ENCODE measurements at regions not wholly inside any gene's neighbourhood (a gene's known extent, or its start where the extent isn't known, plus 50 kb on each side); places are given as distances from the start of the nearest gene placed in this dataset.

DNA sequence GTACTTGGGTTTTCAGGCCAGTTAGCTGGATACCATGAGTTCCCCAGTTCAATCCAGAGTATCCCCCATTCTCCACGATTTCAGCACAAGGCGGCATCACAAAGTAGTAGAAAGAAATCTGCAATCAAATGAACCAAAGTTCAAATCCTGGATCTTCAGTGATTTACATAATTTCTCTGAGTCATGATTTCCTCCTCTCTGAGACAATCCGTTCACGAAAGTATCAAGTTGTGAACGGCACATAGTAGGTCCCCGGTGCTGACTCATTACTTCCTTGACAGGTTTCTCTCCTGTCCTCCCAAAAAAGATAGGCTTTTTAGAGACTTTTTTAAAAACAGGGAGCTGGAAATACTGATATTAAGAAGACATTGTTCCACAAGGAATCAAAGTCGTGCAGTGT, 69.1 kb upstream of the AKIP1 start:
- no peaks in the 10 kb centered on the region for H3K27me3 ChIP-seq (ENCODE audit: insufficient read depth in 3 of 3, low read length in 2 of 3)
- WGBS, 3 donors: 78 to 86% (median 85%) methylated on average over 7 of the region's 7 CpGs
- intact Hi-C loops (cut with DNase I): no loop called here
- no peak overlapping the region for H3K4me3 ChIP-seq
- DNase-seq (no peak), ATAC-seq (no peak)
- no peak overlapping the region for H3K27ac ChIP-seq
- H3K9me3 ChIP-seq: no peaks in the 10 kb centered on the region
- no peaks in the 10 kb centered on the region for H3K4me1 ChIP-seq
- TF ChIP-seq, protein P1, sequence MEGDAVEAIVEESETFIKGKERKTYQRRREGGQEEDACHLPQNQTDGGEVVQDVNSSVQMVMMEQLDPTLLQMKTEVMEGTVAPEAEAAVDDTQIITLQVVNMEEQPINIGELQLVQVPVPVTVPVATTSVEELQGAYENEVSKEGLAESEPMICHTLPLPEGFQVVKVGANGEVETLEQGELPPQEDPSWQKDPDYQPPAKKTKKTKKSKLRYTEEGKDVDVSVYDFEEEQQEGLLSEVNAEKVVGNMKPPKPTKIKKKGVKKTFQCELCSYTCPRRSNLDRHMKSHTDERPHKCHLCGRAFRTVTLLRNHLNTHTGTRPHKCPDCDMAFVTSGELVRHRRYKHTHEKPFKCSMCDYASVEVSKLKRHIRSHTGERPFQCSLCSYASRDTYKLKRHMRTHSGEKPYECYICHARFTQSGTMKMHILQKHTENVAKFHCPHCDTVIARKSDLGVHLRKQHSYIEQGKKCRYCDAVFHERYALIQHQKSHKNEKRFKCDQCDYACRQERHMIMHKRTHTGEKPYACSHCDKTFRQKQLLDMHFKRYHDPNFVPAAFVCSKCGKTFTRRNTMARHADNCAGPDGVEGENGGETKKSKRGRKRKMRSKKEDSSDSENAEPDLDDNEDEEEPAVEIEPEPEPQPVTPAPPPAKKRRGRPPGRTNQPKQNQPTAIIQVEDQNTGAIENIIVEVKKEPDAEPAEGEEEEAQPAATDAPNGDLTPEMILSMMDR (IDR thresholded peaks at IDR 0.05): no peak
- H3K36me3 ChIP-seq (ENCODE audit: insufficient read depth in 1 of 2, low read depth in 1 of 2): no peaks in the 10 kb centered on the region

DNA sequence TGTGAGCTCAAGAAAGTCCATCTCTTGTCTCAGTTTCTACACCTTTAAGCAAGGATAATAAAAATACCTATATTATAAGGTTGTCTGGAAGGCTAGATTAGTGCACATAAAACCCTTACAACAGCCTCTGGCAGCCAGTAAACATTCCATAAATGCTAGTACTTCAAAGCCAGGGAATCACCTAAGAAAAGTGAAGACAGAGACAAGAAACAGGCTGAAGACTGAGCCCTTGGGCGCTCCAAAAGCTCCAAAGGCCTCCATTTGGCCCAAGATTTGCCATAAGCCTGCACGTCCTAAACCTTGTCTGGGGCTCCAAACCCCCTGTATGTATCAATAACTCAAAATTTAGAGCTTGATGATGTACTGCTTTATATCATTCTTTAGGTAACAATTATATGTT, 52.2 kb upstream of the AKIP1 start:
- 89 to 98% (median 96%) methylated on average over 2 of the region's 2 CpGs for WGBS, 3 donors
- H3K4me3 ChIP-seq: no peak overlapping the region
- ATAC-seq (no peak), DNase-seq (no peak)
- H3K27ac ChIP-seq: no peak overlapping the region
- H3K27me3 ChIP-seq (ENCODE audit: insufficient read depth in 3 of 3, low read length in 2 of 3): no peaks in the 10 kb centered on the region
- no peaks in the 10 kb centered on the region for H3K9me3 ChIP-seq
- H3K36me3 ChIP-seq (ENCODE audit: insufficient read depth in 1 of 2, low read depth in 1 of 2): no peaks in the 10 kb centered on the region
- intact Hi-C loops (cut with DNase I): no loop called here
- TF ChIP-seq, protein P1 (IDR thresholded peaks at IDR 0.05): no peak
- H3K4me1 ChIP-seq: no peaks in the 10 kb centered on the region

Measured in psoas muscle (tissue), 7 donors.